ENCODE measurements at regions not wholly inside any gene's neighbourhood (a gene's known extent, or its start where the extent isn't known, plus 50 kb on each side); places are given as distances from the start of the nearest gene placed in this dataset.

- Histone ChIP-seq H3K27me3 (ENCODE audit: control insufficient read depth, insufficient read depth, low read length) (no peaks in the 10 kb centered on the region), H3K4me2 (ENCODE audit: low read length) (no peak overlapping the region), H3K27ac (no peak overlapping the region), H3K4me3 (ENCODE audit: low read depth, low read length) (no peak overlapping the region), H3K36me3 (ENCODE audit: control insufficient read depth, insufficient read depth, low read length) (no peaks in the 10 kb centered on the region), H3K9ac (no peak overlapping the region), H3K9me3 (ENCODE audit: control insufficient read depth, low read length) (no peaks in the 10 kb centered on the region), H3K4me1 (no peaks in the 10 kb centered on the region), H3K79me2 (no peaks in the 10 kb centered on the region), H2AFZ (no peak overlapping the region)
- TF ChIP-seq CTCF (IDR thresholded peaks at IDR 0.05), result no peak
These were observed 499.8 kb downstream of the C12orf50 start for GRCh38 chr12:87529413-87529812.

GRCh38 chr12:87520968-87521367 lies 508.2 kb downstream of the C12orf50 start:
- no peaks in the 10 kb centered on the region for H3K4me1 ChIP-seq
- H3K27me3 ChIP-seq (ENCODE audit: control insufficient read depth, insufficient read depth, low read length), result no peaks in the 10 kb centered on the region
- H3K79me2 ChIP-seq, result no peaks in the 10 kb centered on the region
- no peak overlapping the region for H3K4me2 ChIP-seq (ENCODE audit: low read length)
- no peak overlapping the region for H2AFZ ChIP-seq
- H3K9me3 ChIP-seq (ENCODE audit: control insufficient read depth, low read length), result no peaks in the 10 kb centered on the region
- no peak for TF ChIP-seq CTCF (IDR thresholded peaks at IDR 0.05)
- no peaks in the 10 kb centered on the region for H3K36me3 ChIP-seq (ENCODE audit: control insufficient read depth, insufficient read depth, low read length)
- no peak overlapping the region for H3K4me3 ChIP-seq (ENCODE audit: low read depth, low read length)
- no peak overlapping the region for H3K27ac ChIP-seq
- no peak overlapping the region for H3K9ac ChIP-seq

DNA sequence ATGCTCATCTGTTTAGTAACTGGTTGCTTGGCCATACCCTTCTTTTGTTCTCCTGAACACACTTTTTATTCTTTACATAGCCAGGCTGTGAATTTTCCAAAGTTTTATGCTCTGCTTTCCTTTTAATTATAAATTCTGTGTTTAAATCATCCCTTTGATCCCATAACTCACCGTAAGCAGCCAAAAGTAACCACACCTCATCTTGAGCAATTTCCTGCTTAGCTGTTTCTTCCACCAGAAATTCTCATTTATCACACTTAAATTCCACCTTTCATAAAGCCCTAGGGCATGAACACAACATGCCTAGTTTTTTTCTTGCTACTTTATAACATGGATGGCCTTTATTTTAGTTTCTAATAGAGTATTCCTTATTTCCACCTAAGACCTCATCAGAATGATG lies 510.7 kb downstream of the C12orf50 start:
- no peak overlapping the region for H3K27ac ChIP-seq
- TF ChIP-seq CTCF (IDR thresholded peaks at IDR 0.05), result no peak
- H3K36me3 ChIP-seq (ENCODE audit: control insufficient read depth, insufficient read depth, low read length), result no peaks in the 10 kb centered on the region
- no peak overlapping the region for H3K4me2 ChIP-seq (ENCODE audit: low read length)
- no peaks in the 10 kb centered on the region for H3K4me1 ChIP-seq
- no peak overlapping the region for H3K9ac ChIP-seq
- H2AFZ ChIP-seq, result no peak overlapping the region
- H3K9me3 ChIP-seq (ENCODE audit: control insufficient read depth, low read length), result no peaks in the 10 kb centered on the region
- no peaks in the 10 kb centered on the region for H3K79me2 ChIP-seq
- no peak overlapping the region for H3K4me3 ChIP-seq (ENCODE audit: low read depth, low read length)
- H3K27me3 ChIP-seq (ENCODE audit: control insufficient read depth, insufficient read depth, low read length), result no peaks in the 10 kb centered on the region

DNA sequence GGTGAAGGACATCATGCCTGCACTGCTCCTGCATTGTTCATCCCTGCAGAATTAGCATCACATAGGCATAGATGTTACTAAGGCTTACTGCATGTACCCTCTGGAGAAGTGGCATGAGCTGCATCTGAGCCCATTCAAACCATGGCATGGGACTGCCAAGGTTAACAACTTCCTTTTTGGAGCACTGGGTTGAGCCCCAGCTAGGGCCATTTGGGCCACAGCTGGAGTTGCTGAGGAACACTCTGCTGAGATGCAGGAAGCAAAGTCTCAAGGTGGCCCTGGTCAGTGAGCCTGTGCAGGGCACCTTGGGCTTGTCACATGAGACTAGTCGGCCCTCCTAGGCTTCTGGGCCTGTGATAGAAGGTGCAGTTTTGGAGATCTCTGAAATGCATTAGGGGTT lies 511.2 kb downstream of the C12orf50 start:
- Histone ChIP-seq H3K36me3 (ENCODE audit: control insufficient read depth, insufficient read depth, low read length) (no peaks in the 10 kb centered on the region), H3K9ac (no peak overlapping the region), H2AFZ (no peak overlapping the region), H3K27ac (no peak overlapping the region), H3K27me3 (ENCODE audit: control insufficient read depth, insufficient read depth, low read length) (no peaks in the 10 kb centered on the region), H3K79me2 (no peaks in the 10 kb centered on the region), H3K4me3 (ENCODE audit: low read depth, low read length) (no peak overlapping the region), H3K4me1 (no peaks in the 10 kb centered on the region), H3K4me2 (ENCODE audit: low read length) (no peak overlapping the region), H3K9me3 (ENCODE audit: control insufficient read depth, low read length) (no peaks in the 10 kb centered on the region)
- TF ChIP-seq CTCF (IDR thresholded peaks at IDR 0.05), result no peak

DNA sequence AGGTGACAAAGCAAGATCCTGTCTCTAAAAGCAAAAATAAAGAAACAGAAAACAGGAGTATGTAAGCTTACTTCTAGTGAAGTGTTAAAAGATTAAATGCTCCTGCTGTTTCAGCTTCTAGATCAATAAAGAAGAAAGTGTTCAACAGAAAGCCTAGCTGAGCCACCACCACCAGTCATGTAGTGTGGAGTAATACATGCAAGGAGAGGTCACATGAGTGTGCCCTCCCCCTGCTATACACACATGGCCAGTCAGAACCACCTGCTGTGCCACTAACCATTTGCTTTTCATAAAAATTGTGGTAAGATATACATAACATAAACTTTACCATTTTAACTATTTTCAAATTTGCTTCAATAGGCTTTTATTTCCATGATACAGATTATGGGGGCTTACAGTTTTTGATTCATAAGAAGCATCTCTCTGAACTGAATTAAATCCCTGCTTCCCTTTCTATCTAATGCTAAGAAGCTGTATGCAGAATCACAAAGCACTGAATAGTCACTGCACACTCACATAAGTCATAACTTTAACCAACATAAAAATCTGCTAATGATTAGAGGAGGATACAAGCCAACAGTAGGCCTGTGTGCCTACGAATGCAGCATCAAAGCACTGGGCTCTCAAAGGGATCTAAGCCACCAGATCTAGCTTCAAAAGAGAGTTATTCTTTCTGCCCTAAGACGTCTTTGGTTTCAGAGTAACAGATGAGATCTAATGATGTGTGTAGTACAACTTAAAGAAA lies 515.5 kb downstream of the C12orf50 start:
- H3K4me2 ChIP-seq (ENCODE audit: low read length), result no peak overlapping the region
- H3K79me2 ChIP-seq, result no peaks in the 10 kb centered on the region
- no peaks in the 10 kb centered on the region for H3K27me3 ChIP-seq (ENCODE audit: control insufficient read depth, insufficient read depth, low read length)
- no peak overlapping the region for H3K9ac ChIP-seq
- H3K4me3 ChIP-seq (ENCODE audit: low read depth, low read length), result no peak overlapping the region
- no peak overlapping the region for H3K27ac ChIP-seq
- H3K9me3 ChIP-seq (ENCODE audit: control insufficient read depth, low read length), result no peaks in the 10 kb centered on the region
- no peaks in the 10 kb centered on the region for H3K4me1 ChIP-seq
- TF ChIP-seq CTCF (IDR thresholded peaks at IDR 0.05), result no peak
- H3K36me3 ChIP-seq (ENCODE audit: control insufficient read depth, insufficient read depth, low read length), result no peaks in the 10 kb centered on the region
- no peak overlapping the region for H2AFZ ChIP-seq

Measured in parathyroid adenoma (tissue), 2 donors.